Neural cell (in vitro differentiated cells): ENCODE measurements at regions not wholly inside any gene's neighbourhood (a gene's known extent, or its start where the extent isn't known, plus 50 kb on each side); places are given as distances from the start of the nearest gene placed in this dataset.

Source experiments
- H2AFZ ChIP-seq: fragments of 200-600, 300-800 bp; sonication (generic), shearing (Covaris generic); 2 replicates; pipeline ENCODE4 v1.6.0; 2014; ENCODE audit warnings: low read depth, mild to moderate bottlenecking, antibody characterized with exemption, low read length, moderate library complexity
- H3F3A ChIP-seq: fragments of 200-600 bp; shearing (Covaris generic); 2 replicates; pipeline ENCODE4 v1.6.1; 2016; ENCODE audit warnings: mild to moderate bottlenecking, moderate library complexity, mixed read lengths, antibody characterized with exemption, low read length; ENCODE audit not compliant: insufficient read depth, poor library complexity, severe bottlenecking
- H3K27ac ChIP-seq: fragments of 200-600, 300-800 bp; sonication (generic), shearing (Covaris generic); 2 replicates; pipeline ENCODE4 v1.5.1; 2014; ENCODE audit warnings: mild to moderate bottlenecking, low read length, moderate library complexity
- H3K27me3 ChIP-seq: fragments of 300-800, 200-600 bp; sonication (generic), shearing (Covaris generic); 2 replicates; pipeline ENCODE4 v1.6.0; 2014; ENCODE audit warnings: mild to moderate bottlenecking, low read depth, low read length, moderate library complexity; ENCODE audit not compliant: insufficient read depth
- H3K36me3 ChIP-seq: fragments of 300-800, 200-600 bp; sonication (generic), shearing (Covaris generic); 2 replicates; pipeline ENCODE4 v1.5.1; 2014; ENCODE audit warnings: mild to moderate bottlenecking, antibody characterized with exemption, low read length, moderate library complexity; ENCODE audit not compliant: insufficient read depth
- H3K4me2 ChIP-seq: fragments of 300-800, 200-600 bp; sonication (generic), shearing (Covaris generic); 2 replicates; pipeline ENCODE4 v1.6.0; 2014; ENCODE audit warnings: mild to moderate bottlenecking, low read length
- H3K4me3 ChIP-seq: fragments of 300-800, 200-600 bp; sonication (generic), shearing (Covaris generic); 2 replicates; pipeline ENCODE4 v1.5.1; 2014; ENCODE audit warnings: mild to moderate bottlenecking, low read length, moderate library complexity
- H3K79me2 ChIP-seq: fragments of 200-600 bp; shearing (Covaris generic); replicated peaks from 2 replicates; pipeline ENCODE4 v1.6.0; 2014; ENCODE audit warnings: mild to moderate bottlenecking, low read length, moderate library complexity; ENCODE audit not compliant: insufficient read depth
- H3K9ac ChIP-seq: fragments of 300-800, 200-600 bp; sonication (generic), shearing (Covaris generic); 2 replicates; pipeline ENCODE4 v1.6.1; 2016; ENCODE audit warnings: mild to moderate bottlenecking, low read length, mixed read lengths
- H3K9me2 ChIP-seq: fragments of 200-600 bp; shearing (Covaris generic); 2 replicates; pipeline ENCODE4 v1.6.1; 2016; ENCODE audit warnings: mild to moderate bottlenecking, low read length, mixed read lengths; ENCODE audit not compliant: insufficient read depth
- H3K9me3 ChIP-seq: fragments of 200-600, 300-800 bp; sonication (generic), shearing (Covaris generic); 2 replicates; pipeline ENCODE4 v1.6.1; 2016; ENCODE audit warnings: mild to moderate bottlenecking, mixed run types, low read length, moderate library complexity, mixed read lengths
- H4K20me1 ChIP-seq: fragments of 200-600 bp; shearing (Covaris generic); 2 replicates; pipeline ENCODE4 v1.6.1; 2016; ENCODE audit warnings: mild to moderate bottlenecking, mixed run types; ENCODE audit not compliant: insufficient read depth
- CTCF ChIP-seq: fragments of 450-650 bp; IDR thresholded peaks from 2 replicates; pipeline ENCODE4 v1.5.1; 2014; ENCODE audit warnings: antibody characterized with exemption, mild to moderate bottlenecking, moderate library complexity; ENCODE audit not compliant: poor library complexity, severe bottlenecking
- EP300 ChIP-seq: fragments of 450-650 bp; conservative IDR thresholded peaks from 2 replicates; pipeline ENCODE4 v1.6.1; 2014; ENCODE audit warnings: antibody characterized with exemption, mild to moderate bottlenecking, moderate library complexity; ENCODE audit not compliant: poor library complexity, severe bottlenecking
- EZH2 ChIP-seq: fragments of 200-600, 300-800 bp; shearing (Covaris generic), sonication (generic); IDR thresholded peaks from 2 replicates; pipeline ENCODE4 v1.6.1; 2014; ENCODE audit warnings: antibody characterized with exemption, low read length, borderline replicate concordance, mild to moderate bottlenecking; ENCODE audit not compliant: insufficient read depth, poor library complexity, severe bottlenecking
- MXI1 ChIP-seq: fragments of 450-650 bp; conservative IDR thresholded peaks from 2 replicates; pipeline ENCODE4 v1.6.1; 2014; ENCODE audit warnings: antibody characterized with exemption, mild to moderate bottlenecking; ENCODE audit not compliant: poor library complexity, severe bottlenecking
- POLR2AphosphoS5 ChIP-seq: IDR thresholded peaks from 2 replicates; pipeline ENCODE4 v1.6.1; 2012
- RAD21 ChIP-seq: fragments of 450-650 bp; conservative IDR thresholded peaks from 2 replicates; pipeline ENCODE4 v1.6.1; 2014; ENCODE audit warnings: antibody characterized with exemption, mild to moderate bottlenecking, moderate library complexity
- REST ChIP-seq: IDR thresholded peaks from 2 replicates; pipeline ENCODE4 v1.6.1; 2012; ENCODE audit warnings: borderline replicate concordance
- SMC3 ChIP-seq: fragments of 450-650 bp; conservative IDR thresholded peaks from 2 replicates; pipeline ENCODE4 v1.6.1; 2014; ENCODE audit warnings: antibody characterized with exemption, mild to moderate bottlenecking, moderate library complexity; ENCODE audit not compliant: poor library complexity
- TAF1 ChIP-seq: IDR thresholded peaks from 2 replicates; pipeline ENCODE4 v1.6.1; 2012; ENCODE audit warnings: low read depth

GRCh38 chr20:61055180-61056010 lies 196.7 kb upstream of the CDH4 start:
- no peak overlapping the region for H3K27ac ChIP-seq
- H3K9me3 ChIP-seq, result no peaks in the 10 kb centered on the region
- H2AFZ ChIP-seq, result no peak overlapping the region
- H3K36me3 ChIP-seq, result no peaks in the 10 kb centered on the region
- H3K4me2 ChIP-seq, result no peak overlapping the region
- TF ChIP-seq SMC3, result no peak
- TF ChIP-seq MXI1, result no peak
- TF ChIP-seq REST, result no peak
- no peak for TF ChIP-seq TAF1
- no peak for TF ChIP-seq EZH2
- TF ChIP-seq EP300, result no peak
- TF ChIP-seq POLR2AphosphoS5, result no peak
- no peak for TF ChIP-seq CTCF
- TF ChIP-seq RAD21, result no peak
- no peaks in the 10 kb centered on the region for H3K79me2 ChIP-seq
- no peaks in the 10 kb centered on the region for H3K27me3 ChIP-seq
- no peak overlapping the region for H3K4me3 ChIP-seq
- no peaks in the 10 kb centered on the region for H3K9me2 ChIP-seq
- no peaks in the 10 kb centered on the region for H4K20me1 ChIP-seq
- no peaks in the 10 kb centered on the region for H3F3A ChIP-seq
- H3K9ac ChIP-seq, result no peak overlapping the region

- Histone ChIP-seq H4K20me1 (no peaks in the 10 kb centered on the region), H3K27ac (no peak overlapping the region), H3K4me3 (no peak overlapping the region), H3F3A (no peaks in the 10 kb centered on the region), H2AFZ (no peak overlapping the region), H3K4me2 (no peak overlapping the region), H3K27me3 (no peaks in the 10 kb centered on the region), H3K79me2 (no peaks in the 10 kb centered on the region), H3K36me3 (no peaks in the 10 kb centered on the region), H3K9ac (no peak overlapping the region), H3K9me2 (no peaks in the 10 kb centered on the region), H3K9me3 (no peaks in the 10 kb centered on the region)
- TF ChIP-seq SMC3 (no peak), MXI1 (no peak), TAF1 (no peak), EZH2 (no peak), POLR2AphosphoS5 (no peak), RAD21 (no peak), EP300 (no peak), REST (no peak), CTCF (no peak)
These were observed 195.9 kb upstream of the CDH4 start for GRCh38 chr20:61056116-61056515.
